GM19438 (cell line): ENCODE measurements at regions not wholly inside any gene's neighbourhood (a gene's known extent, or its start where the extent isn't known, plus 50 kb on each side); places are given as distances from the start of the nearest gene placed in this dataset.
A peak's percentile ranks its signal among the peaks of the same experiment; 100 is the strongest.
"Not testable (repeated sequence)": the region's sequence is repeated elsewhere in the genome, so short reads cannot be mapped to it uniquely, and the experiment has no call there.

Experiments used
- ATAC-seq: cut with Tn5 transposase; IDR thresholded peaks from one replicate; pipeline ENCODE4 v1.9.1; 2021; ENCODE audit warnings: low read depth; ENCODE audit not compliant: unreplicated experiment

DNA sequence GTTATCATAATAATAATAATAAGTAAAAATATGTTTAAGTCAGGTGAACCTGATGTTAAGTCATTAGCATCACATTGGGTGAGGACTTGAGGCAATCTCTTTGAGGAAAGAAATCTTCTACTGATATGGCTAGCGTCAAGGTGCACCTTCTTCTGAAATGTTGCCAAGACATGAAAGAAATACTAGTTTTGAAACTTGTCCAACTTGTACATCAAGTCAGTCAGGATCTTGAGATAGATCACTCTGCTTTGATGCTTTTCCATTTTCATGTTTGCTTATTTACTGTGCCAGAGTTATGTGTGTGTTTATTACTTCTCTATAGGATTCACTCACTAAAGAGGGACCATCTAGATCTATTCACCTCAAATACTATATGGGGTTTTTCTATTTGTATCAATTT lies 90.0 kb upstream of the USP15 start:
- ATAC-seq = no peak

DNA sequence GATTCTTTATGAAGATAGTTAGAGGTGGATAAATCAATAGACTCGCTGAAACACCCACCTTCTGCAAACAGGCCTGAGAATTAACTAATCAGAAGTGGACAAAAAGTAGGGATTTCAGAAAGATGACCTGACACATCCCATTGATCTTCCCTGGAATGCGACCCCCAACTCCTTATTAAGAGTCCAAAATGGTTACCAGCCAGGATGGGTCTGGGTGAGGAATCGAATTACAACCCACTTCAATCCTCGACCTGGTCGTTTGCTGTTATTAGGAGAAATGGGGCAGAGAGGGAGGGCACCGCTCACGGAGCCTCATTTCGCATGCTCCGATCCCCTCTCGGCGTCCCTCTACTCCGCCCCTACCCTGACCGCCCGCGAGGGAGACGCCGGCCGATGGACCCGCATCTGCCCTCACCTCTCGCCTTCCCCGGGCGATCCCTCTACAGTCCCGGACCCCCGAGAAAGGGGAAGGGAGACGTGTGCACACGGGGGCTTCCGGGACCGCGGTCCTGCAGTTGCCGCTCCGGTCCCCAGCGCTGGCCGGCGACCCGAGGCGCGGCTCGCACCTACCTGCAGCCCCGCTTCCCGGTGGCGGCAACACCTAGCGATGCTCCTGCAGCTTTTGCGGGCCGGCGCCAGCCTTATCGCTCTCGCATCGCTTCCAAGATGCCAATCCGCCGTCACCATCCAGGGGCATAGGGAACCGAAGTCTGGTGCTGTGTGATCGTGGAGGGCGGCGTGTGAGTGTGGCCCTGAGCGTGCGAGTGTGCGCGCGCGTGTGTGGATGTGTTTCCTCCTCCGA lies 69.3 kb upstream of the USP15 start:
- no peak for ATAC-seq

DNA sequence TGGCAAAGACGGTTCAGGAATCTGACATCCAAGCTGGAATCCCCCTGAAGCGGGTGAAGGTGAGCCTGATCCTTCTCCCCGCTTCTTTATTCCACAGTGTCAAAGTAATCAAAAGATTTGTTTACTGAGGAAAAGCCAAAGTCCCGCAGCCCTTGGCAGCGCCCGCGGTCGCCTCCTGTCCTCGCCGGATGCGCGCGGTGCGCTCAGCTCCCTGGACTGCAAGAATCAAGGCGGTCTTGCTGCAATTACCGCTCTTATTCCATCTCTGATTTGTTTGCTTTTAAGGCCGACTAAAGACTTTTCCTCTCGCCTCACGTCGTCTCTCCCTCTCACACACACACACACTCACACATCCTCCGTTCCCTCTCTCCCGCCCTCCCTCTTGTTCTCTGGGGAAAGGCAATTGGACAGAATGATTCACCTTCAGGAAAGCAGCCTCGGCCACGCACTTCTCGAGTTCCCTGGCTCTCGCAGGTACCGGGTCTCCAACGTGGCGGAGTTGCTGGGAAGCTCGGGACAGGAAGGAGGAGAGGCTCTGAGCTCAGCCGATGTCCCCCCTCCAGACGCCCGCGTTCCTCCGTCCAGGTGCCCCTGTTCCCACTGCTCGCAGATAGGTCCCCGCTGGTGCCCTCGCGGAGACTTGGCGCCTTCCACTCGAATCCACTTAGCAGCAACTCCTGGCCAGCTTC lies 68.6 kb upstream of the USP15 start:
- no peak for ATAC-seq

DNA sequence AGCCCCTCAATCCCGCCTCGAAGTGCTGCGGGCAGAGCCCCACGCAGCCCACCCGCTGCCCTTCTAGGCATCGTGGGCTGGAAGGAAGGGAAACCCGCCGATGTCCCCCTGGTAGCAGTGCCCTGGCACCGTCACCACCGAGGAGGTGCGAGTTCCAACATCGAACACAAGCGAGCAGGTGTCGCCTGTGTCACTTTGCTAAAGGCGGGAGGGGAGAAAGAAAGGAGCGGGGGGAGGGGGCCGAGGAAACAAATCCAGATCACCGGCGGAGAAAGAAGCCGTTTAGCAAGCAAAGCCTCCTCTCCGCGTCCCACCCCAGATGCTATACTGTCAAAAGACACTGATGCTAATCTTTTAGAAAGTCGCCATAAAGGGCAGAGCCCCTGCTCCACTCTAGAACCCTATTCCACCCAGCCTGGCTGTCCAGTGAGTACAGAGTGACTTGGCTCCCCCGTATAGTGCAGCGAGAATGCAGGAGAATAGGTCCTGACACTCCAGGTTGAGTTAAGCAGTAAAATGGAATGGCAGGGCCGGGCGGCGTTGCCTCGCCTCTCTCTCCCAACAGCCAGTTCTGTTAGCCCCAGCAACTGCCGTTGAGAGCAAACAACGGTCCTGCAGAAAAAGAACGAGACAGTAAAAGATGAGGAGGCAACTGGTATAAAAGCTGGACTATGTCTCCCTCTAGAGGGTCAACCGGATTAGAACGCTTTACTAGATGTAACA lies 67.9 kb upstream of the USP15 start:
- peak; percentile 78 for ATAC-seq

DNA sequence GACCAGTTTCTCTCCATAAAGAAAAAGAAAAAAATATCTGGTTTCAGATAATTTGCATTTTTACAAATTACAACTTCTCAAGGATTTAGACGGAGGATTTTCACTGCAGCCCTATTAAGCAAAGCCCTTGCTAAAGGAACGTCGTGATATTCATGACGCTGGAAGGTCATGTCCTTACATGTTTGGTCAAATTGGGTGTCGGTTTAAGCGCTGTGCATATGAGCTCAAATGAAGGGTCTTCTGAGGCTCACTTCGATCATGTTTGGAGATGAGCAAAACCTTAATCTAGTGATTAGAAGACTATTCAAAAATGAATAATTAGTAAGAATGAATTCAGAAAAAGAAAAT lies 67.3 kb upstream of the USP15 start:
- ATAC-seq = no peak

DNA sequence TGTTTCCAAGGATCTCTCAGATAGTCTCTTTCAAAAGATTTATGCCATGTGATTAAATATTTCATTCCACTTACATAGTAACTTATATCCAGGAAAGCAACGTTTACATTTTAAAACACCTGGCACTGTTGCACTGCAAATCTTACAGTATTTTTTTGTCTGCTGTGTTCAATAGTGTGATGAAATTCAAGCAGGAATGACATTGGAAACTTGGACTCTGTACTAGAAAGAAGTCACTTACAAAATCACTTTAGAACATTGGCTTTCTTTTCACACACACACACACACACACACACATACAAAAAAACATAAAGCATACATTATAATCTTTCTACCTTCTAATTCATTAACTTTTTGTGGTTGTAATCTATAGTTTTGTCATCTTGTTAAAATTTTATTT lies 66.2 kb upstream of the USP15 start:
- ATAC-seq = no peak

DNA sequence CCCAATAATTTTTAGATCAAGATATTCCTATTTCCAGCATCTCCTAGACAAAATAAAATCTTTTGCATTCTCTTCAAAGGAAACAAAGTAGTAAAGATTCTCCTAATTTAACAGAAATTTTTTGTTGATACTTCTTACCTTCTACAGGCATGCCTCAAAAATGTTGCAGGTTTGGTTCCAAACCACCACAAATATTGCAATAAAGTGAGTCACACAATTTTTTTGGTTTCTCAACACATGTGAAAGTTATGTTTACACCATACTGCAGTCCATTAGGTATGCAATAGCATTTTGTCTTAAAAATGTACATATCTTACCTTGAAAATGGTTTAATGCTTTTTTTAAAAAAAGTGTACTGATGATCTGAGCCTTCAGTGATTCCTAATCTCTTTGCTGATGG lies 65.6 kb upstream of the USP15 start:
- ATAC-seq = no peak

DNA sequence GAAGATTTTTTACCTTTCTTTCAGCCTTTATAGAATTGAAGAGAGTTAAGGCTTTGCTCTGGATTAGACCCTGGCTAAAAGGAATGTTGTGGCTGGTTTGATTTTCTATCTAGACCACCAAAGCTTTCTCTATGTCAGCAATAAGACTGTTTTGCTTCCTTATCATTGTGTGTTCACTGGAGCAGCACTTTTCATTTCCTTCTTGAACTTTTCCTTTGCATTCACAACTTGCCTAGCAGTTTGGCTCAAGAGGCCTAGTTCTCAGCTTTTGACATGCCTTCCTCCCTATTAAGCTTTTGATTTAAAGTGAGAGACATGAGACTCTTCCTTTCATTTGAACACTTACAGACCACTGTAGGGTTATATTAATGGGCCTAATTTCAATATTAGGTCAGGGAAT lies 64.1 kb upstream of the USP15 start:
- ATAC-seq = no peak

DNA sequence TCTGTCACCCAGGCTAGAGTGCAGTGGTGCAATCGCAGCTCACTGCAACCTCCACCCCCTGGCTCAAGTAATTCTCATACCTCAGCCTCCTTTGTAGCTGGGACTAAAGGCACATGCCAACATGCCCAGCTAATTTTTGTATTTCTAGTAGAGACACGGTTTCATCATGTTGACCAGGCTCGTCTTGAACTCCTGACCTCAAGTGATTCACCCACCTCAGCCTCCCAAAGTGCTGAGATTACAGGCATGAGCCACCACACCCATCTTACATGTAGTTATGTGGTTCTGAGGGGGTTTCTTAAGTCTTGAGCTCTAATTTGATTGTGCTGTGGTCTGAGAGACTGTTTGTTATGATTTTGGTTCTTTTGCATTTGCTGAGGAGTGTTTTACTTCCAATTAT lies 57.3 kb upstream of the USP15 start:
- not testable (repeated sequence) for ATAC-seq

DNA sequence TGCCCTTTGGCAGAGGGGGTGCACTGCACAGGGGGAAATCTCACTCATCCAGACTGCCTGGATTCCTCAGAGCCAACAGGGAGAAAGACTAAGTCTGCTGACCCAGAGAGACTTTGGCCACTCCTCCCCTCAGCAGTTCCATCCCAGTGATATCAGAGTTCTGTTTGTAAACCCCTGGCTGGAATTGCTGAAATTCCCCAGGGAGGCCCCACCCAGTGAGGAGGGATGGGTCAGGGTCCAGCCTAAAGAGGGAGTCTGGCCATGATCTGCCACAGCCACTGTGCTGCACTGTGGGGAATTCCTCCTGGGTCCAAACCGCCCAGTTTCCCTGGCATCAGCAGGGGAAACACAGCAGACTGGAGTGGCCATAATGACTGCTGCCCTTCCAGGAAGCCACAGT lies 54.9 kb upstream of the USP15 start:
- ATAC-seq = no peak

DNA sequence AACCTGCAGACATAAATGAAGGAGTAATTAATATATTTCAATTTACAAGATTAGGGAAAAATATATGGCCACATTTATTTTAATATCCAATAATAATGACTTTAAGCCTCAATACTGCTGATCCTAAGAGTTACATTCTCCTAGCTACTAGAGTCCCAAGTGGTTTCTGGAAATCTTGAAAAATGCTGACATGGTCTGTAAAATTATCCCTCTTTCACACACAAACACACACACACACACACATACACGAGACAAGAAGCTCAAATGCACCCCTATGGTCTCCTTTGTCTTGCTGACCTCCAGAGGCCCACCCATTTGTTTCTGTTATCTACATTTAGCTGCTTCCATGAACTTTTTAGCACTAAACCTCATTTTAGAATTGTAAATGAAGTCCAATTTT lies 53.0 kb upstream of the USP15 start:
- no peak for ATAC-seq
